HepG2 (cell line): ENCODE measurements at regions not wholly inside any gene's neighbourhood (a gene's known extent, or its start where the extent isn't known, plus 50 kb on each side); places are given as distances from the start of the nearest gene placed in this dataset.

ENCODE experiments used
- ATAC-seq: fragments of 200-7000 bp; cut with Tn5 transposase; 3 replicates; pipeline ENCODE4 v1.9.1; 2020; ENCODE audit warnings: mild to moderate bottlenecking, moderate library complexity
- BruUV-seq: library from RNA; stranded (reverse); fragments of 400-500 nt; replicated peaks from 2 replicates; lab custom pipeline; 2021; lab: Mats Ljungman, UMichigan
- CTCF ChIA-PET: fragments of 300-600 bp; formaldehyde crosslinking; extraction: SDS; loops from one replicate; lab custom pipeline; 2021; ENCODE audit warnings: low total read pairs, inconsistent platforms, low intra/inter-chr PET ratio; lab: Yijun Ruan, JAX
- POLR2A ChIA-PET: fragments of 350-600 bp; sonication (Branson Sonifier 250); formaldehyde crosslinking; loops from one replicate; lab custom pipeline; 2020; ENCODE audit warnings: antibody characterized with exemption, inconsistent platforms; lab: Yijun Ruan, JAX
- DNase-seq: peaks from one replicate; pipeline ENCODE4 v3.0.0-alpha.2; 2015; ENCODE audit warnings: low spot score
- FAIRE-seq: peaks from 3 replicates; lab custom pipeline; 2011; peaks lifted over from hg19 to GRCh38; lab: Jason Lieb, UNC
- H2AFZ ChIP-seq: one replicate; pipeline ENCODE4 v1.6.1; 2011; ENCODE audit warnings: low read length, inconsistent platforms
- H3K27ac ChIP-seq: fragments of 300-600 bp; 3 replicates; pipeline ENCODE4 v1.8.0; 2011; ENCODE audit warnings: mixed run types, mild to moderate bottlenecking, mixed read lengths, low read length, inconsistent platforms; ENCODE audit not compliant: insufficient read depth; ENCODE audit errors: extremely low read length
- H3K27me3 ChIP-seq, 2 experiments: fragments of 200-600 bp in 1 of 2; 2 replicates in 1 of 2; 3 replicates in 1 of 2; pipeline versions ENCODE4 v1.6.0 to v1.8.0; 2011; ENCODE audit warnings: low read length in 2 of 2, mild to moderate bottlenecking in 2 of 2, moderate library complexity in 2 of 2, inconsistent platforms in 1 of 2; ENCODE audit not compliant: insufficient read depth in 2 of 2, control insufficient read depth in 1 of 2
- H3K36me3 ChIP-seq, 2 experiments: fragments of 200-600 bp in 1 of 2; replicated peaks in 1 of 2; 2 replicates in 1 of 2; 3 replicates in 1 of 2; pipeline versions ENCODE4 v1.5.1 to v1.8.0; 2011; ENCODE audit warnings: low read length in 2 of 2, inconsistent platforms in 1 of 2; ENCODE audit not compliant: insufficient read depth in 2 of 2, control insufficient read depth in 1 of 2
- H3K4me1 ChIP-seq: 2 replicates; pipeline ENCODE4 v1.5.1; 2012; ENCODE audit warnings: low read length, inconsistent platforms; ENCODE audit not compliant: insufficient read depth
- H3K4me2 ChIP-seq: 2 replicates; pipeline ENCODE4 v1.6.0; 2011; ENCODE audit warnings: low read depth, low read length, inconsistent platforms
- H3K4me3 ChIP-seq, 3 experiments: fragments of 200-600 bp in 1 of 3; sonication (generic), shearing (Covaris generic) in 1 of 3; replicated peaks in 1 of 3; 2 replicates each; pipeline ENCODE4 v1.5.1; 2011 to 2016; ENCODE audit warnings: low read length in 3 of 3, inconsistent platforms in 2 of 3, low read depth in 2 of 3, mild to moderate bottlenecking in 2 of 3, control low read depth in 1 of 3, mixed read lengths in 1 of 3; ENCODE audit not compliant: insufficient read depth in 1 of 3
- H3K79me2 ChIP-seq: one replicate; pipeline ENCODE4 v1.6.1; 2011; ENCODE audit warnings: low read length, inconsistent platforms; ENCODE audit not compliant: insufficient read depth
- H3K9ac ChIP-seq: 2 replicates; pipeline ENCODE4 v1.6.0; 2011; ENCODE audit warnings: mild to moderate bottlenecking, low read depth, low read length, inconsistent platforms; ENCODE audit not compliant: insufficient read depth
- H3K9me3 ChIP-seq: 2 replicates; pipeline ENCODE4 v1.5.1; 2012; ENCODE audit warnings: mild to moderate bottlenecking, low read length
- H4K20me1 ChIP-seq: 2 replicates; pipeline ENCODE4 v1.6.0; 2011; ENCODE audit warnings: inconsistent platforms, mild to moderate bottlenecking, low read length, moderate library complexity; ENCODE audit not compliant: insufficient read depth
- ATF4 ChIP-seq, 2 experiments: fragments of 450-650 bp in 1 of 2; sonication (generic) in 1 of 2; formaldehyde crosslinking; IDR thresholded peaks; 2 replicates each; pipeline versions ENCODE4 v1.5.0 to v1.8.0; 2020 to 2022; ENCODE audit warnings: mild to moderate bottlenecking in 1 of 2, missing genetic modification reagents in 1 of 2
- CERS6 ChIP-seq: sonication (generic); formaldehyde crosslinking; IDR thresholded peaks from 2 replicates; pipeline ENCODE4 v1.5.0; 2020; ENCODE audit warnings: missing genetic modification reagents
- HIC2 ChIP-seq: sonication (generic); formaldehyde crosslinking; IDR thresholded peaks from 2 replicates; pipeline ENCODE4 v1.9.0; 2022; ENCODE audit warnings: low read depth, missing genetic modification reagents
- MEF2D ChIP-seq: sonication (generic); formaldehyde crosslinking; IDR thresholded peaks from 2 replicates; pipeline ENCODE4 v1.5.1; 2020; ENCODE audit warnings: mild to moderate bottlenecking, missing genetic modification reagents
- MEIS2 ChIP-seq: sonication (generic); formaldehyde crosslinking; IDR thresholded peaks from 2 replicates; pipeline ENCODE4 v1.9.0; 2021; ENCODE audit warnings: mild to moderate bottlenecking, missing genetic modification reagents
- ZNF546 ChIP-seq: sonication (generic); formaldehyde crosslinking; conservative IDR thresholded peaks from 2 replicates; pipeline ENCODE4 v1.8.1; 2023; ENCODE audit warnings: mild to moderate bottlenecking, missing genetic modification reagents
- ZNF558 ChIP-seq: sonication (generic); formaldehyde crosslinking; IDR thresholded peaks from 2 replicates; pipeline ENCODE4 v1.9.0; 2022; ENCODE audit warnings: mild to moderate bottlenecking, missing genetic modification reagents, borderline replicate concordance
- ZNF709 ChIP-seq: sonication (generic); formaldehyde crosslinking; IDR thresholded peaks from 2 replicates; pipeline ENCODE4 v1.5.0; 2020; ENCODE audit warnings: mild to moderate bottlenecking, missing genetic modification reagents
- ZNF737 ChIP-seq: sonication (generic); formaldehyde crosslinking; IDR thresholded peaks from 2 replicates; pipeline ENCODE4 v1.5.0; 2020; ENCODE audit warnings: missing genetic modification reagents, mild to moderate bottlenecking, borderline replicate concordance
- ZSCAN22 ChIP-seq: sonication (generic); formaldehyde crosslinking; IDR thresholded peaks from 2 replicates; pipeline ENCODE4 v1.4.0; 2020; ENCODE audit warnings: mild to moderate bottlenecking, missing genetic modification reagents
- WGBS: methylation state at CpG from one replicate; pipeline ENCODE4 v1.1.6; 2017; ENCODE audit warnings: low lambda C conversion rate; 5-methylcytosine and 5-hydroxymethylcytosine counted together
- in situ Hi-C: cut with HindIII; loops from 2 replicates; pipeline ENCODE4 v1.10.0; 2017; ENCODE audit warnings: low pct_unique_long_range_greater_than_20kb; ENCODE audit not compliant: extremely low pct_ligation_motif_present
- intact Hi-C: fragments of 100-400 bp; cut with micrococcal nuclease; formaldehyde crosslinking; loops from one replicate; pipeline ENCODE4 v1.10.0; 2022; ENCODE audit not compliant: unreplicated experiment
- TF ChIP-seq, protein P1 (sequence below): sonication (generic); formaldehyde crosslinking; IDR thresholded peaks from 2 replicates; pipeline ENCODE4 v1.4.0; 2020; ENCODE audit warnings: missing genetic modification reagents, borderline replicate concordance

- no peak for DNase-seq
- intact Hi-C loops (no loop called here), in situ Hi-C loops (no loop called here)
- WGBS: 22% methylated on average over 2 of the region's 4 CpGs
- POLR2A ChIA-PET: no interaction called here
- H2AFZ ChIP-seq: no peak overlapping the region
- H3K4me1 ChIP-seq: no peaks in the 10 kb centered on the region
- H3K9ac ChIP-seq: no peak overlapping the region
- no peak overlapping the region for H3K4me3 ChIP-seq
- no peaks in the 10 kb centered on the region for H3K36me3 ChIP-seq
- no peak for FAIRE-seq
- no peak overlapping the region for H3K4me2 ChIP-seq
- H4K20me1 ChIP-seq: no peaks in the 10 kb centered on the region
- no peaks in the 10 kb centered on the region for H3K79me2 ChIP-seq
- BruUV-seq: no TSS peak
- peaks cover 0 to 7% of the 10 kb centered on the region in 2 experiments; a peak in 2 of 5 replicates for H3K27me3 ChIP-seq
- CTCF ChIA-PET: no interaction called here
- H3K27ac ChIP-seq: no peak overlapping the region
- no peaks in the 10 kb centered on the region for H3K9me3 ChIP-seq
- no peak for ATAC-seq
- TF ChIP-seq, protein P1, sequence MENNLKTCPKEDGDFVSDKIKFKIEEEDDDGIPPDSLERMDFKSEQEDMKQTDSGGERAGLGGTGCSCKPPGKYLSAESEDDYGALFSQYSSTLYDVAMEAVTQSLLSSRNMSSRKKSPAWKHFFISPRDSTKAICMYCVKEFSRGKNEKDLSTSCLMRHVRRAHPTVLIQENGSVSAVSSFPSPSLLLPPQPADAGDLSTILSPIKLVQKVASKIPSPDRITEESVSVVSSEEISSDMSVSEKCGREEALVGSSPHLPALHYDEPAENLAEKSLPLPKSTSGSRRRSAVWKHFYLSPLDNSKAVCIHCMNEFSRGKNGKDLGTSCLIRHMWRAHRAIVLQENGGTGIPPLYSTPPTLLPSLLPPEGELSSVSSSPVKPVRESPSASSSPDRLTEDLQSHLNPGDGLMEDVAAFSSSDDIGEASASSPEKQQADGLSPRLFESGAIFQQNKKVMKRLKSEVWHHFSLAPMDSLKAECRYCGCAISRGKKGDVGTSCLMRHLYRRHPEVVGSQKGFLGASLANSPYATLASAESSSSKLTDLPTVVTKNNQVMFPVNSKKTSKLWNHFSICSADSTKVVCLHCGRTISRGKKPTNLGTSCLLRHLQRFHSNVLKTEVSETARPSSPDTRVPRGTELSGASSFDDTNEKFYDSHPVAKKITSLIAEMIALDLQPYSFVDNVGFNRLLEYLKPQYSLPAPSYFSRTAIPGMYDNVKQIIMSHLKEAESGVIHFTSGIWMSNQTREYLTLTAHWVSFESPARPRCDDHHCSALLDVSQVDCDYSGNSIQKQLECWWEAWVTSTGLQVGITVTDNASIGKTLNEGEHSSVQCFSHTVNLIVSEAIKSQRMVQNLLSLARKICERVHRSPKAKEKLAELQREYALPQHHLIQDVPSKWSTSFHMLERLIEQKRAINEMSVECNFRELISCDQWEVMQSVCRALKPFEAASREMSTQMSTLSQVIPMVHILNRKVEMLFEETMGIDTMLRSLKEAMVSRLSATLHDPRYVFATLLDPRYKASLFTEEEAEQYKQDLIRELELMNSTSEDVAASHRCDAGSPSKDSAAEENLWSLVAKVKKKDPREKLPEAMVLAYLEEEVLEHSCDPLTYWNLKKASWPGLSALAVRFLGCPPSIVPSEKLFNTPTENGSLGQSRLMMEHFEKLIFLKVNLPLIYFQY (CRISPR knock-in tag): no peak
- TF ChIP-seq CERS6 (CRISPR knock-in tag) (no peak), ZNF546 (CRISPR knock-in tag) (no peak), ZSCAN22 (CRISPR knock-in tag) (no peak), MEIS2 (CRISPR knock-in tag) (no peak), HIC2 (CRISPR knock-in tag) (no peak), ZNF558 (CRISPR knock-in tag) (no peak), ZNF737 (CRISPR knock-in tag) (no peak), ATF4 (CRISPR knock-in tag; IDR thresholded peaks at IDR 0.05) (no peak), ZNF709 (CRISPR knock-in tag) (no peak), MEF2D (CRISPR knock-in tag) (no peak)
Measured at GRCh38 chr7:155138204-155138603, 68.1 kb downstream of the HTR5A start.
